DMS 273 (cell line): ENCODE measurements at regions not wholly inside any gene's neighbourhood (a gene's known extent, or its start where the extent isn't known, plus 50 kb on each side); places are given as distances from the start of the nearest gene placed in this dataset.

Experiments
- DNase-seq: peaks from one replicate; lab custom pipeline; 2025; ENCODE audit not compliant: unreplicated experiment; lab: John Stamatoyannopoulos, UW

GRCh38 chr17:73782641-73783381 lies 138.6 kb upstream of the SDK2 start:
- peak; percentile 33 for DNase-seq

DNA sequence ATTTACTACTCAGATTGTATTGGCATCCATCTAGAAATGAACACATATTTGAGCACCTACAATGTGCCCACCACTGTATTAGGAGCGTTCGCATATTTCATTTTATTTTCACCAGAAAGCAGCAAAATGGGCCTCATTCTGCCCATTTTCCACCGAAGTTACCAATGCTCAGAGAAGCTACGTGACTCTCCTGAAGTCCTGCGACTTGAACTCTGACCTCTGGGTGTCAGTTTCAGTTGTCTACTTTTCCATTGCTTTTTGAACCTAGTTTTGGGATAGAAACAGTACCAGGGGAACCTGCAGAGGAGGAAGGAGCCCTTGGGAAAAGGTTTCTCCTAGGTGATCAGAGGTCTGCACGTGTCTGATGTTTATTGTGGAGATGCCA lies 139.1 kb upstream of the SDK2 start:
- no peak for DNase-seq

GRCh38 chr17:73783945-73784603 lies 139.8 kb upstream of the SDK2 start:
- DNase-seq = no peak

DNA sequence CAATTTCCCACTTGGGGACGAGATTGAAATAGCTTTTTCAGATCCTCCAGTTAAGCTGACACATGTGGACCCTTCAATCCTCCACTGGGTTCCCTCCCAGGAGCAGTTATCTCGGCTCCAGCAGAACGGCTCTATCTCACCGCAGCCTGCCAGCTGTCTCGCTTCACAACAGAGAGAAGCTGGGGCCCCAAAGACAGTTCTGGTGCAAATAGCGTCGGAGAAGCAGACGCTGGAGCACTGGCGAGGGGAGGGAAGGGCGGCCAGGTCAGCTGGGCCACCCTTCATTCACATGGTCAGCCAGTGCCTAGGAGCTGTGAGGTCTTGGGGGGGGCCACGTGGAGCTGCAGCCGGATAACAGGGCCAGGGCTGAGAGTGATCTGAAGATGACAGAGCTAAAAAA lies 141.3 kb upstream of the SDK2 start:
- DNase-seq = peak; percentile 57

GRCh38 chr17:73785958-73786743 lies 141.9 kb upstream of the SDK2 start:
- no peak for DNase-seq

GRCh38 chr17:73787076-73788059 lies 143.1 kb upstream of the SDK2 start:
- no peak for DNase-seq

GRCh38 chr17:73788111-73788510 lies 143.9 kb upstream of the SDK2 start:
- DNase-seq = no peak

- no peak for DNase-seq
Measured at GRCh38 chr17:73791121-73791520, 146.9 kb upstream of the SDK2 start.

- no peak for DNase-seq
Measured at GRCh38 chr17:73791631-73792030, 147.4 kb upstream of the SDK2 start.

DNA sequence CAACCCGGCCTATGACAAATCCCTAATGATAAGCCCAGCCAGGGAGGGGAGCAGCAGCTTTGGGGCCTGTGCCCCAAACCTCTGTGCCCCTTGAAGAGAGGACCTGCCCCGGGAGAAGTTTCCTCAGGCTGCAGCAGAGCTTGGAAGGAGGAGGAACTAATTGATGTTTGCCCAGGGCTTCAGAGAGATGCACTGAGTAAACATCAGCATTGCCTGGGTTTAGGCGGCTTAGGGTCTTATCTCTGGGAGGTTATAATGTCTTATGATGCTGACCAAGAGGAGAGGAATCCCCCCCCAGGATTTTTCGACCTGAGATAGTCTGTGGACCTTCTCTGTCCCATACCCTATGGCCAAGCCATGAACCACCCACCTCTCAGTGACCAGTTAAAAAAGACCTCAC lies 148.7 kb upstream of the SDK2 start:
- no peak for DNase-seq

DNA sequence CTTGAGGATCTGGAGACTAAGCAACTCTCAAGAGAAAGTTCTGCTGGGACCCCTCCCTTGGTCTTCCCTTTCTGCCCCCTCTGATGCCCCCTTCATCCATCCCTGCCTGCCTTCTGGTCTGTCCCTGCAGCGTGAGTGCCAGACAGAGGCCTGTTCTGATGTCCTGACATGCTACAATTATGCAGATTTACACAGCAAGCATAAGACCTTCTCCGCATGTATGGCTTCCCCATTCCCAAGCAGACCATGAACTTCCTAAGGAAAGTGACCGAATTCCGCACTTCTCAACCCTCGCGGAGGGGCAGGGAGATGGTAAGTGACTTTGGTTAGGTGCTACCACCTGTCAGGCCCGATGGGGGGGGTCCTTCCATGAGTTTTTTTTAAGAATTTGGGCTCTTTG lies 150.1 kb upstream of the SDK2 start:
- no peak for DNase-seq

DNA sequence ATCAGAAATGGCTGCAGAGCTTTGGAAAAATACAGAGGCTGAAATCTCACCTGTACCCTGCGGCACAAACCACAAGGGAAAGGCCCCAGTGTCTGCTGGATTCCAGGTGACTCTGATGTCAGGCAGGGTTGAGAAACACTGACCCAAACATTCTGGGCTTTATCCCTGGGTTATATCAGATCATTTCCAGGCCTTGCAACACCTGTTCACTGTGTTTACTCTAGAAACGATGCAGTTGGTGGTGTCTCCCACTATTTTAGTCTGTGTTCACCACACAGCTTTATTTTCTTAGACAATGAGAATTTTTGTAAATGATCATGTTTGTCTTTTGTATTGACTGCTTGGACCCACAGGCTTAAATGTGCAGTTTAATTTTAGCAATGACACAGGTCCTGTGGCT lies 151.5 kb upstream of the SDK2 start:
- no peak for DNase-seq

GRCh38 chr17:73797594-73798110 lies 153.4 kb upstream of the SDK2 start:
- DNase-seq = no peak

GRCh38 chr17:73798111-73798748 lies 154.0 kb upstream of the SDK2 start:
- no peak for DNase-seq

DNA sequence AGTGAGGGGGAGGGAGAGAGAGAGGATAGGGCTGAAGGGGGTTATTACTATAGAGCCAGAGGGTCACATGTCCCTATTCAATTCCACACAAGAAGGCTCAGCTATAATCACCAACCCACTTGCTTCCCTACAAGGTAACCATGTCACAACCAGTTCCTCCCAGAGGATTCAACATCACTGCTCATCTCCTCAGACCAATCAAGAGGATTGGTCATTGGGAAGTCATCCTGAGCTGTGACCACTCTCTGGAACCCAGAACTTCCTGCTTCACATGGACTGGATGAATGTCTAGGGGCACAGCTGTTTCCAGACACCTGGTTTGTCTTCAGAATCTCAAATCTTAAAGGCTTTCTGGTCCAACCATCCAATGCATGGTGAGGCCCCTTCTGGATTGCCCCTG lies 154.9 kb upstream of the SDK2 start:
- no peak for DNase-seq

DNA sequence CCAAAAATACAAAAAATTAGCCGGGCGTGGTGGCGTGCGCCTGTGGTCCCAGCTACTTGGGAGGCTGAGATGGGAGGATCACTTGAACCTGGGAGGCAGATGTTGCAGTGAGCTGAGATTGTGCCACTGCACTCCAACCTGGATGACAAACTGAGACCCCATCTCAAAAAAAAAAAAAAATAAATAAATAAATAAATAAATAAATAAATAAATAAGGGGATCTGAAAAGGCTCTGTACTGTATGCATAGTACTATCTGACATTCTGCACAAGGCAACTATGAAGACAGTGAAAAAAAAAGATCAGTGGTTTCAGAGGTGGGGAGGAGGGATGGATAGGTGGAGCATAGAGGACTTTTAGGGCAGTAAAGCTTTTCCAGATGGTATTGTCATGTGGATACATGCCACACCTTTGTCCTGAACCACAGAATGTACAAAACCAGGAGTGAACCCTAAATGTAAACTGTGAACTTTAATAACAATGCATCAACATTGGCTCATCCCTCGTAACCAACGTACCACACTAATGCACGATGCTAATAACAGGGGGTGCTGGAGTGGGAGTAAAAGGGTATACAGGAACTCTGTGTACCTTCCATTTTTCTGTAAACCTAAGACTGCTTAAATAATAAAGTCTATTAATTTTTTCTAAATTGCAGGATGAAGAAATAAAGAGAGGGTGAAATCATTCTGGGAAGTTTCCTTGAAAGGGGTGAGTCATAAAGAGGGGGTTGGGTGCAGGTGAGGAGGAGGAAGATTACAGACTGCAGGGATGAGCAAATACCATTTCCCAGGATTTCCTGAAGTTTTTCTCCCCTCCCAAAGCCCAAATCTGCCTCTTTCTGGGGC lies 155.8 kb upstream of the SDK2 start:
- no peak for DNase-seq

- no peak for DNase-seq
Measured at GRCh38 chr17:73800893-73801292, 156.6 kb upstream of the SDK2 start.

DNA sequence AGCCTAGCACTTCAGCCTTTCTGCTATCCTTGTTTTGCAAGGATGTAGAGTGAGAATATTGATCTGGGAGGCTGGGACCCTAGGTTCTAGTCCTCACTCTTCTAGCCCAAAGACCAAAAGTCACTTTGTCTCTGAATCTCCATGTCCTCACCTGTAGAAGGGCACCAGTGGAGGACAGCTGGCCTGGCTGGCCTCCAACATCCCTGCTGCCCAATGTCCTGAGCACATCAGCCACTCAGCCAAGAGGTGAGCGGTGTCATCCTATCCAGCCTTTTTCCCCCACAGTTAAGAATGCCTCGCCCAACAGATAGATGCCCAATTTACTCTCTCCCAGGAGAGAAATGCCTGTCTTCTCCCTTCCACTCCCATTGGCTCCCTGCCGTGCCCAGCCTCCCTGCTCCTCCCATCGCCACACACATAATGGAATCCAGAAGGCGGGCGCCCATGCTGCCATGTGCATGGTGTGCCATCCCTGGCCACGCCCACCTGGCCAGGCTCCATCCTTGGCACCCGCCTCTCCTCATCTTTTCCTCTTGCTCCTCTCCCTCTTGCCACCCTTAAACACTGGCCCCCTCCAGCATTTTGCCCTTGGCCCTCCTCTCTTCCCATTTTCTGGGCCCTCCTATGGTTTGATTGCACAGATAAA lies 157.3 kb upstream of the SDK2 start:
- DNase-seq = no peak

- DNase-seq = no peak
Measured at GRCh38 chr17:73802314-73802713, 158.1 kb upstream of the SDK2 start.
